ENCODE measurements at regions not wholly inside any gene's neighbourhood (a gene's known extent, or its start where the extent isn't known, plus 50 kb on each side); places are given as distances from the start of the nearest gene placed in this dataset.

- DNase-seq: no peak
- no peaks in the 10 kb centered on the region for H3K36me3 Mint-ChIP-seq (ENCODE audit: unreplicated experiment)
- no peak overlapping the region for H3K27ac Mint-ChIP-seq (ENCODE audit: unreplicated experiment)
- no peak overlapping the region for H3K4me3 Mint-ChIP-seq (ENCODE audit: unreplicated experiment)
- TF ChIP-seq CTCF (IDR thresholded peaks at IDR 0.05; ENCODE audit: partially characterized antibody, unreplicated experiment): no peak
- H3K4me1 Mint-ChIP-seq (ENCODE audit: low read depth, unreplicated experiment): peaks cover 5% of the 10 kb centered on the region
- H3K27me3 Mint-ChIP-seq (ENCODE audit: unreplicated experiment): peaks cover 1% of the 10 kb centered on the region
- peaks cover 2% of the 10 kb centered on the region for H3K9me3 Mint-ChIP-seq (ENCODE audit: unreplicated experiment)
These were observed 460.2 kb downstream of the GADD45G start for GRCh38 chr9:90064971-90065370.

GRCh38 chr9:90065851-90066250 is 461.0 kb downstream of the GADD45G start:
- DNase-seq: no peak
- Mint-ChIP-seq H3K36me3 (ENCODE audit: unreplicated experiment) (no peaks in the 10 kb centered on the region), H3K9me3 (ENCODE audit: unreplicated experiment) (peaks cover 2% of the 10 kb centered on the region), H3K4me3 (ENCODE audit: unreplicated experiment) (no peak overlapping the region), H3K4me1 (ENCODE audit: low read depth, unreplicated experiment) (peaks cover 5% of the 10 kb centered on the region), H3K27ac (ENCODE audit: unreplicated experiment) (no peak overlapping the region), H3K27me3 (ENCODE audit: unreplicated experiment) (peaks cover 1% of the 10 kb centered on the region)
- TF ChIP-seq CTCF (IDR thresholded peaks at IDR 0.05; ENCODE audit: partially characterized antibody, unreplicated experiment): no peak

- Mint-ChIP-seq H3K27me3 (ENCODE audit: unreplicated experiment) (no peaks in the 10 kb centered on the region), H3K4me1 (ENCODE audit: low read depth, unreplicated experiment) (no peaks in the 10 kb centered on the region), H3K36me3 (ENCODE audit: unreplicated experiment) (no peaks in the 10 kb centered on the region), H3K27ac (ENCODE audit: unreplicated experiment) (no peak overlapping the region), H3K9me3 (ENCODE audit: unreplicated experiment) (no peaks in the 10 kb centered on the region), H3K4me3 (ENCODE audit: unreplicated experiment) (no peak overlapping the region)
- no peak for TF ChIP-seq CTCF (IDR thresholded peaks at IDR 0.05; ENCODE audit: partially characterized antibody, unreplicated experiment)
- DNase-seq: no peak
These were observed 464.3 kb downstream of the GADD45G start for GRCh38 chr9:90069085-90069484.

GRCh38 chr9:90070056-90070455 is 465.2 kb downstream of the GADD45G start:
- Mint-ChIP-seq H3K9me3 (ENCODE audit: unreplicated experiment) (no peaks in the 10 kb centered on the region), H3K27ac (ENCODE audit: unreplicated experiment) (no peak overlapping the region), H3K36me3 (ENCODE audit: unreplicated experiment) (no peaks in the 10 kb centered on the region), H3K27me3 (ENCODE audit: unreplicated experiment) (no peaks in the 10 kb centered on the region), H3K4me3 (ENCODE audit: unreplicated experiment) (no peak overlapping the region), H3K4me1 (ENCODE audit: low read depth, unreplicated experiment) (peaks cover 3% of the 10 kb centered on the region)
- TF ChIP-seq CTCF (IDR thresholded peaks at IDR 0.05; ENCODE audit: partially characterized antibody, unreplicated experiment): no peak
- no peak for DNase-seq

GRCh38 chr9:90070469-90070868 is 465.7 kb downstream of the GADD45G start:
- H3K27me3 Mint-ChIP-seq (ENCODE audit: unreplicated experiment): no peaks in the 10 kb centered on the region
- DNase-seq: no peak
- TF ChIP-seq CTCF (IDR thresholded peaks at IDR 0.05; ENCODE audit: partially characterized antibody, unreplicated experiment): no peak
- H3K4me3 Mint-ChIP-seq (ENCODE audit: unreplicated experiment): no peak overlapping the region
- H3K4me1 Mint-ChIP-seq (ENCODE audit: low read depth, unreplicated experiment): peaks cover 3% of the 10 kb centered on the region
- H3K9me3 Mint-ChIP-seq (ENCODE audit: unreplicated experiment): no peaks in the 10 kb centered on the region
- H3K27ac Mint-ChIP-seq (ENCODE audit: unreplicated experiment): no peak overlapping the region
- no peaks in the 10 kb centered on the region for H3K36me3 Mint-ChIP-seq (ENCODE audit: unreplicated experiment)

Data from glutamatergic neuron (in vitro differentiated cells).